ENCODE measurements at regions not wholly inside any gene's neighbourhood (a gene's known extent, or its start where the extent isn't known, plus 50 kb on each side); places are given as distances from the start of the nearest gene placed in this dataset.

- TF ChIP-seq CTCF (IDR thresholded peaks at IDR 0.05; ENCODE audit: borderline replicate concordance): no peak
- no peak overlapping the region for H3K27ac ChIP-seq (replicated peaks)
- intact Hi-C loops (cut with micrococcal nuclease): no loop called here
- H3K27me3 ChIP-seq (ENCODE audit: low read depth): no peaks in the 10 kb centered on the region
- no peaks in the 10 kb centered on the region for H3K36me3 ChIP-seq
- no peak for DNase-seq
- peaks cover 21% of the 10 kb centered on the region for H3K4me1 ChIP-seq
- H3K9me3 ChIP-seq (replicated peaks): no peaks in the 10 kb centered on the region
- H3K4me3 ChIP-seq: no peak overlapping the region
These were observed 90.7 kb downstream of the AXIN2 start for GRCh38 chr17:65470783-65471182.

DNA sequence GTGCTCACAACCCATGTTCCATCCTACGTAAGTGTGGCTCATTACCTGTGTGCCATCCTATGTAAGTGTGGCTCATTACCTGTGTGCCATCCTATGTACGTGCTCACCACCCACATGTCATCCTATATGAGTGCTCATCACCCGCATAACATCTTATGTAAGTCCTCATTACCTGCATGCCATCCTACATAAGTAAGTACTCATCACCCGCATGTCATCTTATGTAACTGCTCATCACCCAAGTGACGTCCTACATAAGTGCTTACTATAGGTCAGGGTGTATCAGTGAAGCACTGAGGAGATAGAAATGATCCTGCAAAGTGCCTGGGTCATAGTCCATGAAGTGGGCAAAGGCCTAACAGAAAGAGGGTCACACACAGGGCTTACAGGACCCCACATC lies 93.1 kb downstream of the AXIN2 start:
- H3K9me3 ChIP-seq (replicated peaks): no peaks in the 10 kb centered on the region
- H3K27ac ChIP-seq (replicated peaks): no peak overlapping the region
- no peaks in the 10 kb centered on the region for H3K27me3 ChIP-seq (ENCODE audit: low read depth)
- no peak for TF ChIP-seq CTCF (IDR thresholded peaks at IDR 0.05; ENCODE audit: borderline replicate concordance)
- intact Hi-C loops (cut with micrococcal nuclease): no loop called here
- no peak for DNase-seq
- no peaks in the 10 kb centered on the region for H3K36me3 ChIP-seq
- H3K4me3 ChIP-seq: no peak overlapping the region
- peaks cover 18% of the 10 kb centered on the region for H3K4me1 ChIP-seq

DNA sequence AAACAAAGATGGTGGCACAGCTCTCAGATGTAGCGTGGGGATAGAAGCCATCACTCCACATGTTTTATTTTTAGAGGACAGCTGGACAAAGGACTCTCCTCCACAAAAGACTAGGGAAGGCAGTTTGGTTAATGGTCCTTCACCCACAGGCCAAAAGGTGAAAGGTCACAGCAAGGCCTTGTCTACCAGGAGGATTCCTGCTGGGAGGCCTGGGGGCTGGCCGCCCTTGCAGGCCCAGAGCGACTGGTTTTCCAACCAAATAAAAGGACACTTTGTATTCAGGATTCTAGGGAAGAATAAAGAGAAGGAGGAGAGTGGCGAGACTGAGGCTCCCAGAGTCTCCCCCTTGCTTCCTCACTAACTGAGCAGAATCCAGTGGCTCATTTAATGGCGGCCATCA lies 94.3 kb downstream of the AXIN2 start:
- intact Hi-C loops (cut with micrococcal nuclease): no loop called here

GRCh38 chr17:65466547-65466946 lies 94.9 kb downstream of the AXIN2 start:
- Histone ChIP-seq H3K36me3 (no peaks in the 10 kb centered on the region), H3K27ac (replicated peaks) (no peak overlapping the region), H3K9me3 (replicated peaks) (no peaks in the 10 kb centered on the region), H3K27me3 (ENCODE audit: low read depth) (no peaks in the 10 kb centered on the region), H3K4me1 (peaks cover 12% of the 10 kb centered on the region), H3K4me3 (no peak overlapping the region)
- intact Hi-C loops (cut with micrococcal nuclease): no loop called here
- TF ChIP-seq CTCF (IDR thresholded peaks at IDR 0.05; ENCODE audit: borderline replicate concordance): no peak
- no peak for DNase-seq

More for the DNA sequence above, 94.3 kb downstream of the AXIN2 start:
- no peak for DNase-seq
- Histone ChIP-seq H3K9me3 (replicated peaks) (no peaks in the 10 kb centered on the region), H3K27ac (replicated peaks) (no peak overlapping the region), H3K4me1 (peaks cover 12% of the 10 kb centered on the region), H3K27me3 (ENCODE audit: low read depth) (no peaks in the 10 kb centered on the region), H3K4me3 (no peak overlapping the region), H3K36me3 (no peaks in the 10 kb centered on the region)
- TF ChIP-seq CTCF (IDR thresholded peaks at IDR 0.05; ENCODE audit: borderline replicate concordance): no peak

DNA sequence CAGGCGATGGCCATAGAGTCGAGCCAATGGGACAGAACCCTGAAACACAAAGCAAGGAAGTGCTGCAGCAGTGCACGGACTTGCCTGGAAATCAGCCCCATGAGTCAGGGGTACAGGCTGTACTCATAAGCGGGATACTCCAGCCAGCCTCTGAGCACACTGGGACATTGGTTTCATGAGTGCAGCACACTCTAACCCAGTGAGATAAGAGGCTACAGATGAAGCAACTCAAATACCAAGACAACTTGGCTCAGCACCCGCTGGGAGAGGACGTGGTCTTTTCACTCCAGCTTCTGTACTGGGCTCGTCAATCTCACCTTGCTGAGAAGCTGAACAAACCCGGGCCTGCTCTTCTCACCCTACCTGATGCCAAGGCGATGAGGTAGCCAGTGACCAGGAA lies 98.2 kb downstream of the AXIN2 start:
- no peak for TF ChIP-seq CTCF (IDR thresholded peaks at IDR 0.05; ENCODE audit: borderline replicate concordance)
- peak; percentile 78 for DNase-seq
- H3K4me3 ChIP-seq: peak overlapping the region; percentile 23
- H3K27me3 ChIP-seq (ENCODE audit: low read depth): no peaks in the 10 kb centered on the region
- H3K4me1 ChIP-seq: peaks cover 15% of the 10 kb centered on the region
- H3K27ac ChIP-seq (replicated peaks): peak overlapping the region; percentile 87
- no peaks in the 10 kb centered on the region for H3K9me3 ChIP-seq (replicated peaks)
- H3K36me3 ChIP-seq: no peaks in the 10 kb centered on the region
- intact Hi-C loops (cut with micrococcal nuclease): no loop called here

Measured in left ventricle myocardium inferior (tissue), 1 donor.